ENCODE measurements at regions not wholly inside any gene's neighbourhood (a gene's known extent, or its start where the extent isn't known, plus 50 kb on each side); places are given as distances from the start of the nearest gene placed in this dataset.
A peak's percentile ranks its signal among the peaks of the same experiment; 100 is the strongest.

DNA sequence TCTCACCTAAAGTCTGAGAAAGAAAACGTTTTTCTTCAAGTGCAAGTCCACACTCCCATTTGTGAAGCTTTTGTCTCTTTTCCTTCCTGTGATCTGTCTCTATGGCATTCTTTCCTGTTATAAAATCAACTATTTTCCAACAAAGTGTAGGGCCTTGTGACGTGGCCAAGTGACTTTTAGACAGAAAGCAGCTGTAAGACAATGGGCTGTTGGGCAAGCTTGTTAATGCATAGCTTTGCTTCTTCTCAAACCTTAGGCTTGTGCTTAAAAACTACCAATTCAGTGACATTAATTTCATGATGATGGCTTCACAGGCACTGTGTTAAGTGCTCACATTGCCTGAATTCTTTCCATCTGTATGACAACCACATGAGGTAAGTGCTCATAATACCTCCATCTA lies 83.5 kb downstream of the VCY1B start:
- Mint-ChIP-seq H3K9me3 (no peaks in the 10 kb centered on the region), H3K27ac (no peak overlapping the region), H3K36me3 (no peaks in the 10 kb centered on the region)
- ATAC-seq (no peak), DNase-seq (ENCODE audit: low spot score in 2 of 2) (no peak)

DNA sequence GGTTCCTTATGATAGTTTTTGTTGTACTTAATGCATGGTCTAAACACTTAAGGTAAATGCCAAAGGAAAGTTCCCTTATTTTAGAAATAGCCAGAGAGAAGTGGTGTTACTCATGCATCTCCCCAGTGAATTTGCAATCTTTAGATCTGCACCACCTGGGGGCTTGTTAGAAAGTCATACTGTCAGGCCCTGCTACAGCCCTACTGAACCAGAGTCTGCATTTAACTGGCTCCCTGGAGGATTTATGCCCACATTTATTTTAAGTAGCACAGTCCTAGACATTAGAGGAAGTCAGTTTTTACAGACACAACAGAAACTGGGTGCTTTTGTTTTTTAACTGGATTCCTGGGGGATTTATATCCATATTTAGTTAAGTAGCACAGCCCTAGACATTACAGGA lies 89.6 kb downstream of the VCY1B start:
- DNase-seq (ENCODE audit: low spot score in 2 of 2) (no peak), ATAC-seq (no peak)
- no peaks in the 10 kb centered on the region for H3K36me3 Mint-ChIP-seq
- H3K27ac Mint-ChIP-seq: no peak overlapping the region
- no peaks in the 10 kb centered on the region for H3K9me3 Mint-ChIP-seq

DNA sequence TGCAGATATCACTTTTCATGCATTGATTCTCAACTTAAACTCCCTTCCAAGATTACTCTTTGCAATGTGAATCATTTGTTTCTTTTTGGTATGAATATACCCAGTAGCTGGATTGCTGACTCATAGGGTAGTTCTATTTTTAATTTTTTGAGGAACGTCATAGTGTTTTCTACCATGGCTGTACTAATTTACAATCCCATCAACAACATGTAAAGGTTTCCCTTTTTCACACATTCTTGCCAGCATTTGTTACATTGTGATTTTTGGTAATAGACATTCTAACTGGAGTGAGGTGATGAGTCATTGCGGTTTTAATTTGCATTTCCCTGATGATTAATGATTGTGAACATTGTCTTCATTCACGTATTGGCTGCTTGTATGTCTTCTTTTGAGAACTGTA lies 126.7 kb downstream of the VCY1B start:
- Mint-ChIP-seq H3K36me3 (no peaks in the 10 kb centered on the region), H3K27ac (no peak overlapping the region), H3K9me3 (peaks cover 0 to 11% of the 10 kb centered on the region in 2 donors)
- ATAC-seq: peak; percentile 58 to 96
- DNase-seq (ENCODE audit: low spot score in 2 of 2): no peak

DNA sequence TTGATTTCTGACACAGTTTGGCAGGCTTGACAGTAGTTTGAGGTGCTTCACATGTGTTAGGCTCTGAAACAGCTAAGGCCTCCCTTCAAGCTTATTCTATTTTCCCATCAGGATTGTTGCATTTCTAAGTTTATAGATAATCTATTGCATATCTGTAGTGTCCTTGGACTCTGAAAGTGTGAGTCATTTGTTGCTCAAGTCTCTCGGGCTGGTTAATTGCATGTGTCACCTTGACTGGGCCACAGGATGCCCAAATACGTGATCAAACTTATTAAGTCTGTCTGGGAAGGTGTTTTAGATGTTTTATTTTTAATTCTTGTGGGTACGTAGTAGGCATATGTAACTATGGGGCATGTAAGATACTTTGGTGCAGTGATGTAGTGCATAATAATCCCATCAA lies 166.0 kb downstream of the VCY1B start:
- no peaks in the 10 kb centered on the region for H3K36me3 Mint-ChIP-seq
- H3K27ac Mint-ChIP-seq: no peak overlapping the region
- no peak for ATAC-seq
- DNase-seq (ENCODE audit: low spot score in 2 of 2): no peak
- no peaks in the 10 kb centered on the region for H3K9me3 Mint-ChIP-seq

DNA sequence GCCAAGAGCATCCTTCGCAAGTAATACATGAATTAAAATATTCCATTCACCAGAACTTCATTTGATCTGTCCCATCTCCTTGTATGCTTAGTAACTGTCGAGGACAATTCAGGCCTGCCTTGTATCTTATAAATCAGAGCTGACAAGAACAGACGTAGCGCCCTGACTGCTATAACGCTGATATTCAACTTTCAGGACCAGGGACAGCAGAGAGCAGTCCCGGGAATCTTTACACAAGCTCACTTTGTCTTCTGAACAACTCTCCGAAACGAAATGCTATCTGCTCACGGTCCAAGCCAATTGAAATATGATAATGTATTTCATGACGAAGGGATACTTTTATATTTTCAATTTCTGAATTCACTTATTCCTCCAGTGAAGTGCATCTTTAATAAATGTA lies 175.7 kb downstream of the VCY1B start:
- Mint-ChIP-seq H3K27ac (no peak overlapping the region), H3K36me3 (peaks cover 0 to 5% of the 10 kb centered on the region in 2 donors), H3K9me3 (peaks cover 4 to 8% of the 10 kb centered on the region in 2 donors)
- no peak for DNase-seq (ENCODE audit: low spot score in 2 of 2)
- no peak for ATAC-seq

DNA sequence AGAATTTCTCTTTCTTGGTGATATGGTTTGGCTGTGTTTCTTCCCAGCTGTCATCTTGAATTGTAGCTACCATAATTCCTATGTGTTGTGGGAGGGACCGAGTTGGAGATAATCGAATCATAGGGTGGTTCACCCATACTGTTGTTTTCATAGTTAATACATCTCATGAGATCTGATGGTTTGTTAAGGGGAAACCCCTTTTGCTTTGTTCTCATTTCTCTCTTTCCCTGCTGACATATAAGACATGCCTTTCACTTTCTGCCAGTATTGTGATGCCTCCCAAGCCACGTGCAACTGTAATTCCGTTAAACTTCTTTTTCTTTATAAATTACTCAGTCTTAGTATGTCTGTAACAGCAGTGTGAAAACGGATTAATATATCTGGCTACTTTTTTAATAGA lies 179.0 kb downstream of the VCY1B start:
- ATAC-seq: peak; percentile 56 to 69
- Mint-ChIP-seq H3K36me3 (peaks cover 0 to 5% of the 10 kb centered on the region in 2 donors), H3K9me3 (peaks cover 12% of the 10 kb centered on the region in 2 donors), H3K27ac (no peak overlapping the region)
- DNase-seq (ENCODE audit: low spot score in 2 of 2): no peak

DNA sequence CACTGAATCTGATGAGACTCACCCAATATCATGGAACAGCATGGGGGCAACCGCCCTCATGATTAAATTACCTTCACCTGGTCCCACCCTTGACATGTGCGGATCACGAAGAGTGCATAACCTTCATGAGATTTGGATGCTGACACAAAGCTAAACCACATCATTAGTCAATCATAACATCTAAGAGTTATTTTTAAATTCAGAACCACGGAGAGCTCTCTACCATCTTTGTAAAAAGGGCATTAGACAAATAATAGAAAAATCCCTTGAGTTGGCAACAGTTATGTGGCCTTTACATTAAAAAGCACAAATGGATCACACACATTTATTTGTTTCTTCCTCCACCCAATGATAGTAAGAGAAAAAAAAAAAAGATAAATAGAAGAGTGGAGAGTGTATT lies 182.2 kb downstream of the VCY1B start:
- Mint-ChIP-seq H3K9me3 (peaks cover 12 to 15% of the 10 kb centered on the region in 2 donors), H3K36me3 (peaks cover 0 to 5% of the 10 kb centered on the region in 2 donors), H3K27ac (no peak overlapping the region)
- DNase-seq (ENCODE audit: low spot score in 2 of 2): no peak
- no peak for ATAC-seq

DNA sequence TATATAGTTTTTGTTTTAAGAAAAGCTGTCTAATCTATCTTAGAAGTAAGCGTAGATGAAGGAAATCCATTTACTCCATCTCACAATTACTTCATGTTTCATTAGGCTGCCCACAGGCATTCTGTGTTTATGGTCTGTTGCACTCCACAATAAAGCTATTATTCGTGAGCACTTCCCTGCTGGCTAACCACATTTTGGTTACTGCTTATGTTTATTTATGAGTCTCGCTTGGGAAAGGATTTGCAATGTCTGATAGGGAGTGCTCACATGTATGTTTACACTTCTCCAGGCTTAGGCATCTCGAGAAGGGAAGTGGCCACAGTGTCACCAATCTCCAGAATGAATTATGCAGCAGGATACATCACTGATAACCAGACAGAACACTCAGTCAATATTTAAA lies 190.9 kb downstream of the VCY1B start:
- DNase-seq (ENCODE audit: low spot score in 2 of 2) (no peak), ATAC-seq (no peak)
- Mint-ChIP-seq H3K9me3 (peaks cover 0 to 4% of the 10 kb centered on the region in 2 donors), H3K36me3 (no peaks in the 10 kb centered on the region), H3K27ac (no peak overlapping the region)

DNA sequence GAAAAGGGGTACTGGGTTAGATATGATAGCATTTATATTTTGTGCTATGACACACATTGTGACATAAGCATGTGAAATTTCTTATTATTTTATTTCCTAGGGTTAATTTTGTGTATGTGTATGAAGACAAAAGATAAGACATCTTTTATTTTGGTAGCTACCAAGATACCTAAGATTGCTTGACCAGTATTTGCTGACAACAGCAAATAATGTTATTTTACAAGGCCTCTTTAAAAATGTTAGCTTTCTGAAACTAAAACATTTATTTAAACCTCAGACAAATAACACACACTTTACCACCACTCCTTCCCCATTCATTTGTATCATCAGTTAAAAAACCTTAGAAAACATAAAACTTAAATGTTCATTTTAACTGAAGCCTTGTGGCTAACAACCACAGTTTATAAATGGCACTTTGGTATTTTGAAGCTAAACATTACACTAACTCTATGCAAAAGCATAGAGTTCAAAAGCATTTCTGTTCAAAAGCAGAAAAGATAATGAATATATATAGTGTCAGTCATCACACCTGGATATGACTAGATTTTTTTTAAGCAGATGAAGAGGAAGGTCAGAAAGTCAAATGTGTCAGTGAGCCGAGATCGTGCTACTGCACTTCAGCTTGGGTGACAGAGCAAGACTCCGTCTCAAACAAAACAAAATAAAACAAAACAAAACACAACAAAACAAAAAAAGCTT lies 193.0 kb downstream of the VCY1B start:
- ATAC-seq (no peak), DNase-seq (ENCODE audit: low spot score in 2 of 2) (no peak)
- H3K36me3 Mint-ChIP-seq: no peaks in the 10 kb centered on the region
- H3K9me3 Mint-ChIP-seq: peaks cover 0 to 3% of the 10 kb centered on the region in 2 donors
- no peak overlapping the region for H3K27ac Mint-ChIP-seq

DNA sequence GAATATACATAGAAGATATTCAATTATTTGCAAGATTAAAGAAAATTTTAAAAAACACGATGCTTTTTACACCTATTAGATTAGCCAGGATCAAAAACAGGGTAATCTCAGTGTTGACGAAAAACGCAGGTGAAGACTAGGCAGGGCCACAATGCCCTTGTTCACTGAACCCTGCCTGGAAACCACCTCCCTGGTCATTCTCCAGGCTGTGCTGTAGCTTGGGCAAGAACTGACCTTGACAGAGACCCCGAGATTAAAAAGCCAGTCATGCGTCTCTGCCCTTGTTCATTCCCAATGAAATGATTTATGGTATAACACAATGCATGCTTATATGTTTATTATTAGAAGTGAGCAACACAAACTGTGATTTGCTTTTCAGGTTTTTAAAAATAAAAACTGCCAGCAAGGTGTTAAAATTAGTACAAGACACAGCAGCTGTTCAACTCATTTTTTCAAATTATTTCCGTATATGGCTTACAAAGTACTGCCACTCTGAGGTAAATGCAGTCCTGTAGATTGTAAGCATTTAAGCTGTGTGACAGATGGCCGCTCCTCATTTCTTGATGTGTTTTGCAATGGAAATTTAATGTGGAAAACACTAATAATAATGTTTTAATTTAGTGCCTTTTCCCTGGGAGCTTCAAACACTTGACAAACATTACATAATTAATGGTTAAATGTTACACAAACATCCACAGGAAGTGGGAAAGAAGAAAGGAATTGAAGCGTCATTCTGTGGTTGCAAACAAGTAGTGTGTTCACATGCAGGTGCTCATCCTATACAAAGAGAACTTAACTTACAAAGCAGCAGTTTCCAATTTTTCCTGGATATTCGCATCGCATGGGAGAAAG lies 200.2 kb downstream of the VCY1B start:
- Mint-ChIP-seq H3K36me3 (no peaks in the 10 kb centered on the region), H3K9me3 (no peaks in the 10 kb centered on the region), H3K27ac (no peak overlapping the region)
- DNase-seq (ENCODE audit: low spot score in 2 of 2): no peak
- ATAC-seq: no peak

DNA sequence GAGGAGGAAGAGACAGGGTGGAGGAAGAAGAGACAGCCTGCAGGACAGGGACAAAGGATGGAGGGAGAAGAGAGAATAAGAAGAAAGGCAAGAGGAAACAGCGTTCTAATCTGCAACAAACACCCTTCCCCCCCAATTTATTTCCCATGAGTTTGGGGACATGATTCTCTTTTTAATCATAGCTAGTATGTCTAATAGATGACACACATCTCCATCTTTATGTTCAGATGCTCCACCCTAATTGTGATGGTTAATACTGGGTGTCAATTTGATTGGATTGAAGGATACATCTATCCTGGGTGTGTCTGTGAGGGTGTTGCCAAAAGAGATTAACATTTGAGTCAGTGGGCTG lies 200.8 kb downstream of the VCY1B start:
- Mint-ChIP-seq H3K36me3 (no peaks in the 10 kb centered on the region), H3K9me3 (no peaks in the 10 kb centered on the region), H3K27ac (no peak overlapping the region)
- ATAC-seq: no peak
- no peak for DNase-seq (ENCODE audit: low spot score in 2 of 2)

DNA sequence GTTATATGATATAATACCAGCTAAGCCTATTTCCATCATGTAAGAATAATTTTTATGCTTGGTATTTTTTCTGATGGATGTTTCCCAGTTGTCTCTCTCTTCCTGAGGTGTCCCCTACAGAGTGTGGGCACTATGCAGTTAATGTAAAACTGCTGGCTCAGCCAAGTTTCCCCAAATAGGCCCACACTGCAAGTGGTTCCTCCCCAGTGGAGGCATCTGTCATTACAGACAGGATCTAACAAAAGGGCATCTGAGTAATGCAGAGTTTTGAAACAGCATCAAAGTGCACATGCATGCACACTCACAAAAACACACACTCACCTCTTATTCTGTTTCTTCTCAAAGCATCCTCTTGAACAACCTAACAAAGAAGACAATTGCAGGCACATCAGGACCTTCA lies 221.0 kb downstream of the VCY1B start:
- Mint-ChIP-seq H3K27ac (no peak overlapping the region), H3K36me3 (peaks cover 0 to 7% of the 10 kb centered on the region in 2 donors), H3K9me3 (peaks cover 0 to 5% of the 10 kb centered on the region in 2 donors)
- ATAC-seq (no peak), DNase-seq (ENCODE audit: low spot score in 2 of 2) (no peak)

DNA sequence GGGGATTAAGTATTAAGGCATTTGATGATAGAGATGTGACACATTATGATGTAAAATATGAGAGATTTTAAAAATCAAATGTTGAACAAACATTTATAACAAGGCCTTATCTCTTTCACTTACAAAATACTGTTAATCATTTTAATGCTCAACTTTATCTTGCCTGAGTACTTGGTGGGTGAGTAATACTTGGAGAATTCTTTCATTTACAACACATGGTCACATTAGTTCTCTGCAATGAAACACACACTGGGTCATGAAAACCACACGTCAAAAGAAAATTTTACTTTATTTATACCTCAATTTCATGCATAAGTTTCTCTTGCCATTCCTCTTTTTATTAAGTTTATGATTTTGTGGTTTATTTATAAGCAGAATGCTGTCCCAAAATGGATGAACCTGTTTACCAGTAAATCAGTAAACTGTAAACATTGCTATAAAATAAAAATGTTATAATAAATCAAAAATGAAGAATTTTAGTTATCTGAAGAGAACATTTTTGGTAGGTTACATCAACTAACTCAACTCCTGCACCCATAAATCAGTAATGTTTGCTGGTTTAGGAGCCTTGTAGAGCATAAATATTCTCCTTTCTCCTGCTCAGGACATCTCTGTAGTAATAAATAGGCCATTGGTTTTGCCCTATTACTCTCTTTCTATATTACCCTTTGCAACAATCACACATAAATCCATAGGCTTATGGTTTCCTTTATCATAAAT lies 233.5 kb upstream of the NLGN4Y start:
- DNase-seq (ENCODE audit: low spot score in 2 of 2) (no peak), ATAC-seq (no peak)
- no peaks in the 10 kb centered on the region for H3K9me3 Mint-ChIP-seq
- H3K27ac Mint-ChIP-seq: no peak overlapping the region
- peaks cover 0 to 5% of the 10 kb centered on the region in 2 donors for H3K36me3 Mint-ChIP-seq

DNA sequence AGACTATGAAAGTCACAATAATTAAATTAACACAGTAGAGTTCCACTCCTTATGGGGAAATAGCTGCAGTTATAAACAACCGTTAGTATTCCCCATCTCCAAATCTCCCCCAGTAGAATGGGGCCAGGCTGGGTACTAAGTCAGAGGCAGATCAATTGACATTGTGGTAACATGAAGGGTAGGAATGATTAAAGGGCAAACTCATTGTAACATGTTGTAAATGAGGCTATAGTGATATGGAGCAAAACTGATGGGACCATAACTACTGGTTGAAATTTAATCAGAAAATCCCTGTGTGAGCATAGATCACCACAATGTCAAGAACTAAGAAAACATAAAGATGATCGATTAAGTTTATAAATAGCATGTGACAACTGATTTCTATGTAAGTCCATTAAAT lies 231.9 kb upstream of the NLGN4Y start:
- no peak for ATAC-seq
- H3K27ac Mint-ChIP-seq: no peak overlapping the region
- no peaks in the 10 kb centered on the region for H3K9me3 Mint-ChIP-seq
- no peaks in the 10 kb centered on the region for H3K36me3 Mint-ChIP-seq
- DNase-seq (ENCODE audit: low spot score in 2 of 2): no peak

DNA sequence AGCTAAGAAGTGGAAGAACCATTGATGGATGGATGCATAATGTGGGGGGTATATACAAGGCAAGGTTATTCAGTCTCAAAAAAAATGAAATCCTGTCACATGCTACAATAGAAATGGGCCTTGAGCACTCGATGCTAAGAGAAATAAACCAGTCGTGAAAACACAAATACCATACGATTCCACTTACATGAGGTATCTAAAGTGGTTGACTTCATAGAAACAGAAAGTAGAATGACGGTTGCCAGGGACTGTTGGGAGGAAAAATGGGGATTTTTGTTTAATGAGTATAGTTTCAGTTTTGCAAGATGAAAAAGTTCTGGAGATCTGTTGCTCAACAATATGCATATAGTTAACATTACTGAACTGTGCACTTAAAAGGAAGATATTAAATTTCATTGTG lies 223.6 kb upstream of the NLGN4Y start:
- ATAC-seq (peak; percentile 76 to 80), DNase-seq (ENCODE audit: low spot score in 2 of 2) (no peak)
- Mint-ChIP-seq H3K9me3 (no peaks in the 10 kb centered on the region), H3K36me3 (no peaks in the 10 kb centered on the region), H3K27ac (no peak overlapping the region)

DNA sequence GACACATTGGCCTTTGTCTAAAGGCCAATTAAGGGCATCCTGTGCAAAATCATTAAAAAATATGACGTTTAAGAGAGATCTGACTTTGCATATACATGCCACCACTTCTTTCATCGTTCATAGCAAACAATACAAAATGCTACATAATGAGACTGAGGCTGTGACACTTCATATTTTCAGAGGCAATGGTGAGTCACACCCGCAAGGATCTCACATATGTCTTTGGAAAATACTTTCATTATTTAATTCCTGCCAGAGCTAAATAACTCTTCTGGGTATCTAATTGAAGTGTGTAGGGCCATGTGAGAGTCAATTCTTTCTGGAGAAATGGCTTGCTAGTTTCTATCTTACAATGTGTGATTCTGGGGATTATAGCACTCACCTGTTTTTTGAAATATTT lies 222.8 kb upstream of the NLGN4Y start:
- DNase-seq (ENCODE audit: low spot score in 2 of 2): no peak
- ATAC-seq: peak; percentile 56 to 85
- Mint-ChIP-seq H3K27ac (no peak overlapping the region), H3K9me3 (no peaks in the 10 kb centered on the region), H3K36me3 (no peaks in the 10 kb centered on the region)

DNA sequence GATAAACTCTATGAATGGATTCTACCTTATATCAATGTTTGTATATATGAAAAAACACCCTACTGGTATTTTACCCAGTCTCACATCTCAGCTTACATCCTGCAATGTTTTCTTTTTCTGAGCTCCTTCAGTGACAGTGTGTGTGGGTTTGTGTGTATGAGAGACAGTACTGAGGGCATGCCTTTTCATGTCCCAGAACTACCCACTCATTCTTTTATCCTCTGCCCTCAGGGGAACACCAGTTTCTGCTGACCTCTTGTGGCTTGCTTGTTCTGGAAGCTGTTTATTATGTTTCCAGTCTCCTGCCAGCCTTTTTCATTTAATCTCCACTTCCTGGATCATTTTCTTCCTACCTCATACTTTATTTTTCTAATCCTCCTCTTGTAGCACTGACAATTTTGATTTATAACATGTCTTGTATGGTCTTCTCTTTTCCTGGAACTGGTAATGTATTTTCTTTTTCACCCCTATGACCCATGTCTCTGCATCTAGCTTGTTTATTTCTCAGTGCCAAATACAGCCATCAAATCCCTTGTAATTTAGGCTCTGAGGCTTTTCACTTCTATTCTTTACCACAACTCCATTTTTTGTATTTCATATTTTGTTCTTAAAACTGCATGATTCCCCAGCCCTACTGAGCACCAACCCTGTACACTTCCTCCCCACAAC lies 195.5 kb upstream of the NLGN4Y start:
- Mint-ChIP-seq H3K9me3 (no peaks in the 10 kb centered on the region), H3K36me3 (no peaks in the 10 kb centered on the region), H3K27ac (peak overlapping the region in 1 of 2 donors; percentile 68)
- no peak for DNase-seq (ENCODE audit: low spot score in 2 of 2)
- ATAC-seq: peak in 1 of 2 donors; percentile 87

Measured in activated naive CD4-positive, alpha-beta T cell treated with anti-CD3 and anti-CD28 coated beads, Interleukin-2, amount 50 U/mL, for 72 hours (primary cell).